ENCODE measurements at regions not wholly inside any gene's neighbourhood (a gene's known extent, or its start where the extent isn't known, plus 50 kb on each side); places are given as distances from the start of the nearest gene placed in this dataset.

- no peak for TF ChIP-seq CTCF (conservative IDR thresholded peaks at IDR 0.05; ENCODE audit: low read depth in 2 of 2)
- TF ChIP-seq EZH2 (IDR thresholded peaks at IDR 0.05; ENCODE audit: low read depth, unreplicated experiment), result no peak
- TF ChIP-seq EZH2phosphoT487 (IDR thresholded peaks at IDR 0.05; ENCODE audit: unreplicated experiment), result no peak
- TF ChIP-seq ZNF462 (CRISPR knock-in tag; IDR thresholded peaks at IDR 0.05), result no peak
- no peak for TF ChIP-seq STAT1 (IDR thresholded peaks at IDR 0.05; ENCODE audit: unreplicated experiment)
- no peak for TF ChIP-seq JUNB (IDR thresholded peaks at IDR 0.05; ENCODE audit: unreplicated experiment)
These were observed 163.9 kb downstream of the DDX1 start (continued) for GRCh38 chr2:15755528-15755927.

- no peaks in the 10 kb centered on the region for H3K36me3 ChIP-seq (ENCODE audit: insufficient read depth)
- peaks cover 3% of the 10 kb centered on the region; the same call in 2 of the 3 replicates for H3K9me3 Mint-ChIP-seq
- H3K27ac Mint-ChIP-seq, result no peak overlapping the region
- H3K4me3 ChIP-seq, result no peak overlapping the region
- H3K79me2 ChIP-seq (replicated peaks; ENCODE audit: insufficient read depth), result no peaks in the 10 kb centered on the region
- no peak for ATAC-seq
- H3K36me3 Mint-ChIP-seq (ENCODE audit: low read depth), result peaks cover 2% of the 10 kb centered on the region; the same call in 1 of the 3 replicates
- H3K27me3 ChIP-seq (ENCODE audit: insufficient read depth), result no peaks in the 10 kb centered on the region
- DNase-seq (ENCODE audit: low spot score), result no peak
- no peaks in the 10 kb centered on the region for H3F3A ChIP-seq (replicated peaks; ENCODE audit: low read depth)
- H3K4me3 Mint-ChIP-seq, result no peak overlapping the region
- H4K20me1 ChIP-seq (replicated peaks; ENCODE audit: insufficient read depth), result no peaks in the 10 kb centered on the region
- no peaks in the 10 kb centered on the region for H3K9me2 ChIP-seq (ENCODE audit: insufficient read depth)
- no peaks in the 10 kb centered on the region for H3K4me1 ChIP-seq (ENCODE audit: insufficient read depth)
- no peak overlapping the region for H3K4me2 ChIP-seq
- peaks cover 2% of the 10 kb centered on the region for H3K27me3 Mint-ChIP-seq (ENCODE audit: insufficient read depth, low read depth, poor library complexity)
- H2AFZ ChIP-seq, result no peak overlapping the region
- H3K4me1 Mint-ChIP-seq, result no peaks in the 10 kb centered on the region
- H3K27ac ChIP-seq (ENCODE audit: low read depth), result no peak overlapping the region
- no peak for TF ChIP-seq ZNF462 (CRISPR knock-in tag; IDR thresholded peaks at IDR 0.05)
- no peak for TF ChIP-seq ZNF114 (CRISPR knock-in tag; IDR thresholded peaks at IDR 0.05)
- TF ChIP-seq CREB1 (CRISPR knock-in tag; IDR thresholded peaks at IDR 0.05; ENCODE audit: low read depth), result no peak
- no peak for TF ChIP-seq EZH2 (IDR thresholded peaks at IDR 0.05; ENCODE audit: low read depth, unreplicated experiment)
These were observed 164.4 kb downstream of the DDX1 start for GRCh38 chr2:15756011-15756550.

All from GM23338 (cell line).